ENCODE measurements at regions not wholly inside any gene's neighbourhood (a gene's known extent, or its start where the extent isn't known, plus 50 kb on each side); places are given as distances from the start of the nearest gene placed in this dataset.

DNA sequence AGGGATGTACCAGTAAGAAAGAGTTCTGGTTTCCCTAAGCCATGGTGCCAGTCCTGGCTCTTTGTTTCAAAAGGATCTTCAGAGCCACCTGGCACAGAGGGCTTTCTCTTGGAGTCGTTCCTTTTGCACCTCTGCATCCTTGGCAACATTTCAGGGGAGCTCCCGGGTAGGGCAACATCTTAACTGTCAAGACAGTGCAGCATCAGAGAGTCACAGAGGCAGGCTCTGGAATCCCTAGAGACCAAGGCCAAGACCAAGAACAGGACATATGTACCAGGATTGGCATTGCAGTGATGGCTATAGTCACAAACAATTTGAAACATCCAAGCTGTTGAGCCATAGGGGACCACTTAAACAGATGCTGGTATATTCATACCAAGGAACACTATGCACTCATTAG is 129.4 kb upstream of the ADPGK start:
- no peaks in the 10 kb centered on the region for H3K36me3 ChIP-seq (replicated peaks in 1 of 2; ENCODE audit: control extremely low read depth in 1 of 2, control insufficient read depth in 1 of 2, extremely low read depth in 1 of 2, insufficient read depth in 2 of 2, low read length in 1 of 2)
- no peaks in the 10 kb centered on the region for H3K79me2 ChIP-seq (ENCODE audit: control insufficient read depth, insufficient read depth, low read length)
- H3K27ac ChIP-seq (ENCODE audit: low read length in 2 of 2) = no peak overlapping the region
- H3K4me1 Mint-ChIP-seq = no peaks in the 10 kb centered on the region
- TF ChIP-seq, protein P1, sequence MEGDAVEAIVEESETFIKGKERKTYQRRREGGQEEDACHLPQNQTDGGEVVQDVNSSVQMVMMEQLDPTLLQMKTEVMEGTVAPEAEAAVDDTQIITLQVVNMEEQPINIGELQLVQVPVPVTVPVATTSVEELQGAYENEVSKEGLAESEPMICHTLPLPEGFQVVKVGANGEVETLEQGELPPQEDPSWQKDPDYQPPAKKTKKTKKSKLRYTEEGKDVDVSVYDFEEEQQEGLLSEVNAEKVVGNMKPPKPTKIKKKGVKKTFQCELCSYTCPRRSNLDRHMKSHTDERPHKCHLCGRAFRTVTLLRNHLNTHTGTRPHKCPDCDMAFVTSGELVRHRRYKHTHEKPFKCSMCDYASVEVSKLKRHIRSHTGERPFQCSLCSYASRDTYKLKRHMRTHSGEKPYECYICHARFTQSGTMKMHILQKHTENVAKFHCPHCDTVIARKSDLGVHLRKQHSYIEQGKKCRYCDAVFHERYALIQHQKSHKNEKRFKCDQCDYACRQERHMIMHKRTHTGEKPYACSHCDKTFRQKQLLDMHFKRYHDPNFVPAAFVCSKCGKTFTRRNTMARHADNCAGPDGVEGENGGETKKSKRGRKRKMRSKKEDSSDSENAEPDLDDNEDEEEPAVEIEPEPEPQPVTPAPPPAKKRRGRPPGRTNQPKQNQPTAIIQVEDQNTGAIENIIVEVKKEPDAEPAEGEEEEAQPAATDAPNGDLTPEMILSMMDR (IDR thresholded peaks at IDR 0.05) = no peak
- TF ChIP-seq EZH2 (IDR thresholded peaks at IDR 0.05; ENCODE audit: borderline replicate concordance, insufficient read depth, low read depth, low read length, poor library complexity, severe bottlenecking) = no peak
- H3K4me2 ChIP-seq (replicated peaks; ENCODE audit: low read depth, low read length, poor library complexity, severe bottlenecking) = no peak overlapping the region
- POLR2A ChIA-PET = no interaction called here
- DNase-seq = no peak
- 85% methylated on average over 2 of the region's 2 CpGs for WGBS (ENCODE audit: insufficient coverage)
- H2AFZ ChIP-seq (ENCODE audit: insufficient read depth, low read depth, low read length, poor library complexity, severe bottlenecking) = no peak overlapping the region
- H3K9me3 Mint-ChIP-seq (ENCODE audit: insufficient read depth) = no peaks in the 10 kb centered on the region
- H3K9me3 ChIP-seq (ENCODE audit: control extremely low read depth in 1 of 3, control insufficient read depth in 2 of 3, insufficient read depth in 1 of 3, low read length in 2 of 3) = no peaks in the 10 kb centered on the region
- H4K20me1 ChIP-seq (ENCODE audit: control insufficient read depth, insufficient read depth, low read length, poor library complexity, severe bottlenecking) = no peaks in the 10 kb centered on the region
- CTCF ChIA-PET = no interaction called here
- H3K27me3 Mint-ChIP-seq = peaks cover 18% of the 10 kb centered on the region
- no peaks in the 10 kb centered on the region for H3K27me3 ChIP-seq (replicated peaks in 1 of 4; ENCODE audit: control extremely low read depth in 1 of 4, control insufficient read depth in 3 of 4, insufficient read depth in 4 of 4, low read length in 3 of 4)
- H3K4me3 ChIP-seq (ENCODE audit: control extremely low read depth in 1 of 5, extremely low read depth in 1 of 5, insufficient read depth in 1 of 5, low read depth in 2 of 5, low read length in 4 of 5) = no peak overlapping the region
- no peak overlapping the region for H3K27ac Mint-ChIP-seq
- no peak overlapping the region for H3K4me3 Mint-ChIP-seq
- ATAC-seq (ENCODE audit: low read depth) = no peak
- no peak overlapping the region for H3K9ac ChIP-seq (ENCODE audit: low read length)
- H3K4me1 ChIP-seq (ENCODE audit: control insufficient read depth in 2 of 2, insufficient read depth in 2 of 2, low read length in 2 of 2) = no peaks in the 10 kb centered on the region
- intact Hi-C loops (cut with micrococcal nuclease) = no loop called here

DNA sequence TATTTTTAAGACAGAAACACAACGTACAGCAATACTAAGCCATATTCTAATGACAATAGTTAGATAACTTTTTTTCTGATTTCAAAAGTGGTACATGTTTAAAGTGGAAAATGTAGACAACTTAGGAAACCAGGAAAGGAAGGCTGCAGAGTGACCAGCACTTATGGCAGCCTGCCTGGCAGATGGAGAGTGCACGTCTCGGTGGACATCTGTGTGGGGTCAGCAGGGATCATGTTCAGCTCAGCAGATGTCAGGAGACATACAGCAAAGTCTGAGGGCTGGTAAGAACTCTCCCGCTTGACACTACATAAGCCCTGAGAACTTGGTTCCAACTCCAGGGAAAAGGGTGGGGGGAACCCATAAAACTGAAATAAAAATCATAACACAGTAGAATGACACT is 128.6 kb upstream of the ADPGK start:
- Histone ChIP-seq H3K27ac (ENCODE audit: low read length in 2 of 2) (no peak overlapping the region), H3K9me3 (ENCODE audit: control extremely low read depth in 1 of 3, control insufficient read depth in 2 of 3, insufficient read depth in 1 of 3, low read length in 2 of 3) (no peaks in the 10 kb centered on the region), H3K27me3 (replicated peaks in 1 of 4; ENCODE audit: control extremely low read depth in 1 of 4, control insufficient read depth in 3 of 4, insufficient read depth in 4 of 4, low read length in 3 of 4) (no peaks in the 10 kb centered on the region), H2AFZ (ENCODE audit: insufficient read depth, low read depth, low read length, poor library complexity, severe bottlenecking) (no peak overlapping the region), H3K4me1 (ENCODE audit: control insufficient read depth in 2 of 2, insufficient read depth in 2 of 2, low read length in 2 of 2) (no peaks in the 10 kb centered on the region), H3K4me2 (replicated peaks; ENCODE audit: low read depth, low read length, poor library complexity, severe bottlenecking) (no peak overlapping the region), H4K20me1 (ENCODE audit: control insufficient read depth, insufficient read depth, low read length, poor library complexity, severe bottlenecking) (no peaks in the 10 kb centered on the region), H3K36me3 (replicated peaks in 1 of 2; ENCODE audit: control extremely low read depth in 1 of 2, control insufficient read depth in 1 of 2, extremely low read depth in 1 of 2, insufficient read depth in 2 of 2, low read length in 1 of 2) (no peaks in the 10 kb centered on the region), H3K79me2 (ENCODE audit: control insufficient read depth, insufficient read depth, low read length) (no peaks in the 10 kb centered on the region), H3K4me3 (ENCODE audit: control extremely low read depth in 1 of 5, extremely low read depth in 1 of 5, insufficient read depth in 1 of 5, low read depth in 2 of 5, low read length in 4 of 5) (no peak overlapping the region), H3K9ac (ENCODE audit: low read length) (no peak overlapping the region)
- Mint-ChIP-seq H3K27me3 (peaks cover 24% of the 10 kb centered on the region), H3K4me3 (no peak overlapping the region), H3K9me3 (ENCODE audit: insufficient read depth) (no peaks in the 10 kb centered on the region), H3K27ac (no peak overlapping the region), H3K4me1 (no peaks in the 10 kb centered on the region)
- ChIA-PET CTCF (no interaction called here), POLR2A (no interaction called here)
- WGBS (ENCODE audit: insufficient coverage) = 78% methylated on average over 2 of the region's 4 CpGs
- ATAC-seq (ENCODE audit: low read depth) (no peak), DNase-seq (no peak)
- intact Hi-C loops (cut with micrococcal nuclease) = no loop called here
- TF ChIP-seq, protein P1 (IDR thresholded peaks at IDR 0.05) = no peak
- no peak for TF ChIP-seq EZH2 (IDR thresholded peaks at IDR 0.05; ENCODE audit: borderline replicate concordance, insufficient read depth, low read depth, low read length, poor library complexity, severe bottlenecking)

Data from B cell (primary cell).